A673 (cell line): ENCODE measurements at regions not wholly inside any gene's neighbourhood (a gene's known extent, or its start where the extent isn't known, plus 50 kb on each side); places are given as distances from the start of the nearest gene placed in this dataset.

Source experiments
- EZH2 ChIP-seq: fragments of 200-600 bp; sonication (generic); IDR thresholded peaks from 2 replicates; pipeline ENCODE4 v1.6.1; 2017; ENCODE audit warnings: borderline replicate concordance, low read depth, mild to moderate bottlenecking, mixed read lengths, antibody characterized with exemption, low read length; ENCODE audit not compliant: poor library complexity, severe bottlenecking
- TF ChIP-seq, protein P1 (sequence below): fragments of 300-800, 200-600 bp; sonication (generic); conservative IDR thresholded peaks from 2 replicates; pipeline ENCODE4 v1.5.1; 2017; ENCODE audit warnings: low read depth, mild to moderate bottlenecking, antibody characterized with exemption, low read length, moderate library complexity, mixed read lengths

DNA sequence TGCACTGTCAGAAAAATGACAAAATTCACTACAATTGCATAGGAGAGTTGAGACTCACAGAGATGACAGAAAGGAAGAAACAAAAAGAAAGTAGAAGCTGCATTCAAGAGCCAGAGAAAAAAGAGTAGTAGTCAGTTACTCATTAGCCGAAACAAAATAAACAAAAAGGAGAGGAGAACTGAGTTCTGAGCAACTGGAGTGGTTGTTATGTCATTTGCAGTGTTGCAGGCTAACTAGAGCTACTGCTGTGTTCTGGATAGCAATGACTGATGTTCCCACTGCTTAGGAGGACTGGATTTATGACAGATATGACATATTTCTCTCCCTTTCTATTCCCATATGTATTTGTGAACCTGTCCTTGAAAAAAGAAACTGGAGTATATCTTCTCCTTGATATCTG, 482.6 kb downstream of the RFC3 start:
- TF ChIP-seq EZH2 = no peak
- TF ChIP-seq, protein P1, sequence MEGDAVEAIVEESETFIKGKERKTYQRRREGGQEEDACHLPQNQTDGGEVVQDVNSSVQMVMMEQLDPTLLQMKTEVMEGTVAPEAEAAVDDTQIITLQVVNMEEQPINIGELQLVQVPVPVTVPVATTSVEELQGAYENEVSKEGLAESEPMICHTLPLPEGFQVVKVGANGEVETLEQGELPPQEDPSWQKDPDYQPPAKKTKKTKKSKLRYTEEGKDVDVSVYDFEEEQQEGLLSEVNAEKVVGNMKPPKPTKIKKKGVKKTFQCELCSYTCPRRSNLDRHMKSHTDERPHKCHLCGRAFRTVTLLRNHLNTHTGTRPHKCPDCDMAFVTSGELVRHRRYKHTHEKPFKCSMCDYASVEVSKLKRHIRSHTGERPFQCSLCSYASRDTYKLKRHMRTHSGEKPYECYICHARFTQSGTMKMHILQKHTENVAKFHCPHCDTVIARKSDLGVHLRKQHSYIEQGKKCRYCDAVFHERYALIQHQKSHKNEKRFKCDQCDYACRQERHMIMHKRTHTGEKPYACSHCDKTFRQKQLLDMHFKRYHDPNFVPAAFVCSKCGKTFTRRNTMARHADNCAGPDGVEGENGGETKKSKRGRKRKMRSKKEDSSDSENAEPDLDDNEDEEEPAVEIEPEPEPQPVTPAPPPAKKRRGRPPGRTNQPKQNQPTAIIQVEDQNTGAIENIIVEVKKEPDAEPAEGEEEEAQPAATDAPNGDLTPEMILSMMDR = no peak
